GM12891 (cell line): ENCODE measurements at regions not wholly inside any gene's neighbourhood (a gene's known extent, or its start where the extent isn't known, plus 50 kb on each side); places are given as distances from the start of the nearest gene placed in this dataset.

Experiments used
- DNase-seq: peaks from one replicate; pipeline ENCODE4 v3.0.0; 2011; ENCODE audit warnings: low spot score; ENCODE audit not compliant: insufficient read length
- FAIRE-seq: peaks from 2 replicates; lab custom pipeline; 2011; peaks lifted over from hg19 to GRCh38; lab: Jason Lieb, UNC
- PAX5 ChIP-seq: IDR thresholded peaks from 2 replicates; pipeline ENCODE4 v1.6.1; 2011; ENCODE audit warnings: low read length, moderate library complexity, mild to moderate bottlenecking; ENCODE audit not compliant: insufficient read depth, severe bottlenecking
- POLR2A ChIP-seq: IDR thresholded peaks from 2 replicates; pipeline ENCODE4 v1.6.1; 2011; ENCODE audit warnings: low read depth, low read length, control low read depth
- POLR2AphosphoS5 ChIP-seq: IDR thresholded peaks from 2 replicates; pipeline ENCODE4 v1.6.1; 2011; ENCODE audit warnings: low read depth, low read length, control low read depth
- POU2F2 ChIP-seq: IDR thresholded peaks from 2 replicates; pipeline ENCODE4 v1.6.1; 2011; ENCODE audit warnings: low read depth, mild to moderate bottlenecking, control low read depth, low read length, moderate library complexity
- SPI1 ChIP-seq: IDR thresholded peaks from 2 replicates; pipeline ENCODE4 v1.6.1; 2011; ENCODE audit warnings: low read depth, low read length, control low read depth
- TAF1 ChIP-seq: IDR thresholded peaks from 2 replicates; pipeline ENCODE4 v1.6.1; 2011; ENCODE audit warnings: low read depth, low read length, control low read depth

DNA sequence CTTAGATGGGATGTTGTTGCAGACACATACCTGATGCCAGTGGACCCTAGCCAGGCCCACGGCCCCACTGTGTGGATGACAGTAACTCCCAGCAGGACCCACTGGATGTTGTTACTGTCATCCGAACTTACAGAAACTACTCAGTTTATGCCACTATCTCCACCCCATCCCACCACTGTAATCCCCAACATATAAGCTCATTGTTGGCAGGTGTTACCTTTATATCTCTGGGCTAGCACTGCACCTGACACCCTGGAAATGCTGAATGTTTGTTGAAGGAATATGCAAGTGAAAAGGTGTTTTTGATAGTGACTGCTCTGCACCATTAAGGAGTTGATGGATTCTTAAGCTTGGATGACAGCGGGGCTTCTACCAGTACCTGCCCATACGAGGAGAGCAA, 133.5 kb upstream of the ASB18 start:
- FAIRE-seq: no peak
- no peak for DNase-seq
- TF ChIP-seq PAX5 (no peak), POU2F2 (no peak), TAF1 (no peak), SPI1 (no peak)

DNA sequence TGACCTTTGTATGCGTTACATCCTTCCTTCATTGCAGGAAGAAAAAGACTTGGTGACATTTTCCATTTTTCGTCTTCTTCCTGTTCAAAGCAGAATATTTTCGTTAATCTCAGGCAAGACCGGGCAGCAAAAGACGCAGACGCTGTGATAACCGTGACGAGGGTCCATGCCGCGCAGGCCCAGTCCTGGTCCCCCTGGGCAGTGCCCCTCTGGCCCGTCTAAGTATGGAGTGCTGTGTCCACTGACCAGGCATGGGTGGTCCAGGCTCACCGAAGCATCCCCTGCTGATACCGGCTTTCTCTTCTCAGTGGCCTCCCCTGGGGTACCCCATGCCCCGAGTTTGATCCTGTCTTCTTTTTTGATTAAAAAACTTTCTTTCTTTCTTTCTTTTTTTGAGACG, 135.2 kb upstream of the ASB18 start:
- DNase-seq: no peak
- TF ChIP-seq SPI1 (no peak), POLR2A (no peak), POU2F2 (no peak), POLR2AphosphoS5 (no peak), TAF1 (no peak), PAX5 (no peak)
- no peak for FAIRE-seq

- no peak for FAIRE-seq
- DNase-seq: no peak
- TF ChIP-seq TAF1 (no peak), POLR2A (no peak), POU2F2 (no peak), POLR2AphosphoS5 (no peak)
These were observed 135.9 kb upstream of the ASB18 start for GRCh38 chr2:236400046-236400574.

- no peak for DNase-seq
- TF ChIP-seq SPI1: no peak
- TF ChIP-seq PAX5: no peak
- FAIRE-seq: no peak
These were observed 136.6 kb upstream of the ASB18 start for GRCh38 chr2:236400594-236401360.

DNA sequence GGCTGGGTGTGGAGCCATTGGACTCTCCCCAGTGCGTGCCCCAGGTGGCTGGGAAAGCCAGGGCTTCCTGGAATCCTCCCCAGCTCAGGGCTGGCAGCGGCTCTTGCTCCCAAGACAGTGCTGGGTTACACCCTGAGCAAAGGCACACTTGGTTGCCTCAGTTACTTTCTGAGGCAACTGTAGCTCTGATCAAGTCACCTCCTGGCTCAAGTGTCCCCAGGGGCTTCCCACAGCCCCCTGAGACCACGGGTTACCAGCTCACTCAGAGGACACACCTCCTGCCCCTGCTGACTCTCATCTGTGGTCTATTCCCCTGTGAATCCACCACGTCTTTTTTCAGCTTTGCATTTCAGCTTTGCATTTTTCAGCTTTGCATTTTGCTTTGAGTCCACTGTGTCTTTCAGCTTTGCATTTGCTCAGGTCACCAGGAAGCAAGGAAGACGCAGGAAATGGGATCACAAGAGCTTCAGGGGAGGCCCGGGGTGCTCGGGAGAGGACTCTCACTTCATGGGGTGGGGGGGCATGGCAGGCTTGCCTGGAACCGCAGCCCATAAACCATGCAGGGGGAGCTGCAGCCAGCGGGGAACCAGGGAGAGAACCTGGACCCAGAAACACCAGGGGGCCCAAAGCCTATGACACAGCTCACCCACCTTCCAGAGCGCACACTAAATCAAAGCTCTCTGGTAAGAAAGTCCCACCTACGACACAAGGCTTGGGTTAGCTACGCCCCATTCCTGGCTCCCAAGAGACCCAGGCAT, 138.0 kb upstream of the ASB18 start:
- TF ChIP-seq TAF1 (no peak), PAX5 (no peak), POU2F2 (no peak), POLR2AphosphoS5 (no peak), SPI1 (no peak)
- DNase-seq (no peak), FAIRE-seq (no peak)

GRCh38 chr2:236403125-236403524, 138.9 kb upstream of the ASB18 start:
- TF ChIP-seq POLR2AphosphoS5 (no peak), TAF1 (no peak), POLR2A (no peak), SPI1 (no peak), PAX5 (no peak), POU2F2 (no peak)
- DNase-seq (no peak), FAIRE-seq (no peak)

DNA sequence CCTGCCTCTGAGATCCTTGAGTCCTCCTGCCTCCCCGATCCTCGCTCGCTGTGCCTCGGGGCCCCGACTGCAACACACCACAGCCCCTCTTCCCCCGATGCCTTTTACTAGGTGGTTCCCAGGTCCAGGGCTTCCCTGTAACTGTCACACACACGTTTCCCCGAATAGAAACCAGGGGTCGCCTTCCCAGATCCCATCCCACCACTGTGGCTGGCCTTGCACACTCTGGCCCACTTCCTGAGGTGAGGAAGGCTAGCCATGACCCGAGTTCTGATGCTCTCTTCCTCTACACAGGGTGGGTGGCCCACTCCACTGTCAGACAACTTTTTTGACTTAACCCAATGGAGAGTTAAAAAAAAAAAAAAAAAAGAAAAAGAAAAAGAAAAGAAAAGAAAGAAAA, 139.6 kb upstream of the ASB18 start:
- FAIRE-seq (no peak), DNase-seq (no peak)
- TF ChIP-seq POLR2AphosphoS5 (no peak), SPI1 (no peak), TAF1 (no peak), POLR2A (no peak), POU2F2 (no peak), PAX5 (no peak)

DNA sequence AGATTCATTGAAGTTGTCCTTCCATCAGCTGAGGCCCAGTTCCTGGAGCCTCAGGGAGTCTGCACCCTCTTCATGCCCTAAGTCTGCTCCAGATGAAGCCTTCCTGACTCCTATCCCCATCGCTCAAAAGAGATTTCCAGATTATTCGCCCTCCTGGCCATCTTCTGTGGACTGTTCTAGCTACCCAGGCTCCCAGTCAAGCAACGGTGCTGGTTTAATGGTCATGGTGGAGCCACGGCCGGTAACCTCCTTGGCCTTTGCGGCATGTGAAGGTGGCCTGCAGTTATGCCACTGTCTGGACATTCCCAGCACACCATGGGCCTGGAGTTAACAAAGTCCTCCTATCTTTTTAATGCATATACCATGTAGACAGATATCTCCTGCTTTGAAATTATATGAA, 140.1 kb upstream of the ASB18 start:
- DNase-seq: no peak
- no peak for TF ChIP-seq POLR2A
- no peak for TF ChIP-seq POLR2AphosphoS5
- no peak for TF ChIP-seq PAX5
- TF ChIP-seq TAF1: no peak
- TF ChIP-seq POU2F2: no peak
- TF ChIP-seq SPI1: no peak
- no peak for FAIRE-seq

- no peak for TF ChIP-seq TAF1
- no peak for TF ChIP-seq POLR2AphosphoS5
- TF ChIP-seq POLR2A: no peak
- no peak for TF ChIP-seq SPI1
- no peak for FAIRE-seq
- no peak for DNase-seq
These were observed 141.2 kb upstream of the ASB18 start for GRCh38 chr2:236405357-236405756.

- FAIRE-seq (no peak), DNase-seq (no peak)
- TF ChIP-seq POLR2AphosphoS5 (no peak), POLR2A (no peak), TAF1 (no peak), SPI1 (no peak), POU2F2 (no peak), PAX5 (no peak)
These were observed 143.9 kb upstream of the ASB18 start for GRCh38 chr2:236408090-236408489.

DNA sequence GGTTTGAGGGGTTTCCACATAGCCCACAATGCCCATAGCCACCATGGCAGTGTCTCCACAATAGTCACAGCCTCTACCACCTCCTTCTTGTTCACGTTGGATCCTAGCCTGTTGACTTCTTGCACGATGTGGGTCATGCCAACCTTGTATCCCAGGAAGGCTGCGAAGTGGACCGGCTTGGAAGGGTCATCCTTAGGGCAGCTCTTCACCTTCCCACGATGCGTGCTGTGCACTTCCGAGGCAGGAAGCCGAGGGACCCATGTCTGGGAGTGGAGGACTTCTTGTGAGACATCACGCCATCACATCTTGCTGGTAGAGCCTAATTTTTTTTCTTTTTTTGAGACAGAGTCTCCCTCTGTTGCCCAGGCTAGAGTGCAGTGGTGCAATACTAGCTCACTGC, 144.6 kb upstream of the ASB18 start:
- DNase-seq (no peak), FAIRE-seq (no peak)
- TF ChIP-seq SPI1: no peak
